Upper lobe of left lung (tissue), 6 donors: ENCODE measurements at regions not wholly inside any gene's neighbourhood (a gene's known extent, or its start where the extent isn't known, plus 50 kb on each side); places are given as distances from the start of the nearest gene placed in this dataset.
"Not testable (repeated sequence)": the region's sequence is repeated elsewhere in the genome, so short reads cannot be mapped to it uniquely, and the experiment has no call there.

Experiments
- ATAC-seq, 2 donors: fragments of 200-7000 bp; cut with Tn5 transposase; one replicate each; pipeline ENCODE4 v1.9.1; 2022; ENCODE audit warnings: mild to moderate bottlenecking in 2 of 2, moderate library complexity in 2 of 2; ENCODE audit not compliant: low FRiP score in 2 of 2
- DNase-seq, 2 donors: peaks; one replicate each; pipeline ENCODE4 v3.0.0-alpha.2; 2019 to 2020
- H3K27ac ChIP-seq, 4 donors: fragments of 200-600 bp; sonication (generic); one replicate each; pipeline ENCODE4 v1.5.1; 2016 to 2019
- H3K27me3 ChIP-seq, 4 donors: fragments of 200-600 bp; sonication (generic); one replicate each; pipeline ENCODE4 v1.5.1; 2017 to 2019
- H3K36me3 ChIP-seq, 4 donors: fragments of 200-600 bp; sonication (generic); one replicate each; pipeline ENCODE4 v1.5.1; 2016 to 2019
- H3K4me1 ChIP-seq, 4 donors: fragments of 200-600 bp; sonication (generic); one replicate each; pipeline ENCODE4 v1.5.1; 2018 to 2019
- H3K4me3 ChIP-seq, 4 donors: fragments of 200-600 bp; sonication (generic); one replicate each; pipeline ENCODE4 v1.5.1; 2017 to 2019; ENCODE audit warnings: mild to moderate bottlenecking in 2 of 4, moderate library complexity in 1 of 4
- H3K9me3 ChIP-seq, 4 donors: fragments of 200-600 bp; sonication (generic); one replicate each; pipeline ENCODE4 v1.5.1; 2018 to 2019
- EP300 ChIP-seq, 4 donors: sonication (generic); formaldehyde crosslinking; IDR thresholded peaks; one replicate each; pipeline ENCODE4 v1.5.1; 2017; ENCODE audit warnings: antibody characterized with exemption in 4 of 4, control low read depth in 2 of 4
- POLR2A ChIP-seq, 4 donors: fragments of 450-650 bp; IDR thresholded peaks; one replicate each; pipeline ENCODE4 v1.5.1; 2016 to 2017; ENCODE audit warnings: antibody characterized with exemption in 4 of 4, mild to moderate bottlenecking in 2 of 4
- POLR2AphosphoS5 ChIP-seq, 2 donors: sonication (generic); formaldehyde crosslinking; IDR thresholded peaks; one replicate each; pipeline ENCODE4 v1.5.1; 2017; ENCODE audit warnings: antibody characterized with exemption in 2 of 2
- WGBS, 2 donors: methylation state at CpG; one replicate each; pipeline ENCODE4 v1.1.5; 2017 to 2018; 5-methylcytosine and 5-hydroxymethylcytosine counted together
- TF ChIP-seq, protein P1 (sequence below), 6 experiments: fragments of 450-650 bp in 4 of 6; fragments of 200-600 bp in 2 of 6; sonication (generic) in 2 of 6; IDR thresholded peaks; one replicate each; pipeline ENCODE4 v1.5.1; 2016 to 2019; ENCODE audit warnings: antibody characterized with exemption in 6 of 6
- donor health status: DM: no; HTN: no; CAD: no; lungs with moderate emphysema.
- donor health status: DM: no; HTN: yes; CAD: no; lungs with severe emphysema.

DNA sequence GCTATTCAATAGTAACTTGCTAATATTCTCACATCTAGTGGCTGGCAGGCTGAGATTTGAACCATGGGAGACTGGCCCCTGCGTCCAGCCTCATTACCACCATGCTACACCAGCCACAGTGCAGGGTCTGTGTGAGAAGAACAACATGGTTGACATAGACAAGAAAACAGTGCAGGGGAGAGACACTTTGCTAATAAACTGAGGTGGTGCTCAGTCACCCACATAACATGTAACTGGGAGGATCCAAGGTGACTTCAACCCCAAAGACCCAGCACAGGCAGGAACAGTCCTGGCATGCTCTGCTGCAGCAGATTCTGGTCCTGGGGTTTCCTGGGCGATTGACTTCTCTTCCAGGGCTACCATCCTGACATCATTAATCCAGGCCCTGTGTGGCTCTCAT is 143.1 kb downstream of the CSNK2A3 start:
- Histone ChIP-seq H3K4me3 (no peak overlapping the region), H3K27ac (no peak overlapping the region), H3K36me3 (no peaks in the 10 kb centered on the region), H3K27me3 (no peaks in the 10 kb centered on the region), H3K4me1 (peaks cover 0 to 4% (median 0%) of the 10 kb centered on the region in 4 donors), H3K9me3 (no peaks in the 10 kb centered on the region)
- no peak for DNase-seq
- no peak for ATAC-seq
- WGBS, 2 donors: 96 to 100% methylated on average over 2 of the region's 2 CpGs
- no peak for TF ChIP-seq POLR2A (IDR thresholded peaks at IDR 0.05)
- TF ChIP-seq, protein P1, sequence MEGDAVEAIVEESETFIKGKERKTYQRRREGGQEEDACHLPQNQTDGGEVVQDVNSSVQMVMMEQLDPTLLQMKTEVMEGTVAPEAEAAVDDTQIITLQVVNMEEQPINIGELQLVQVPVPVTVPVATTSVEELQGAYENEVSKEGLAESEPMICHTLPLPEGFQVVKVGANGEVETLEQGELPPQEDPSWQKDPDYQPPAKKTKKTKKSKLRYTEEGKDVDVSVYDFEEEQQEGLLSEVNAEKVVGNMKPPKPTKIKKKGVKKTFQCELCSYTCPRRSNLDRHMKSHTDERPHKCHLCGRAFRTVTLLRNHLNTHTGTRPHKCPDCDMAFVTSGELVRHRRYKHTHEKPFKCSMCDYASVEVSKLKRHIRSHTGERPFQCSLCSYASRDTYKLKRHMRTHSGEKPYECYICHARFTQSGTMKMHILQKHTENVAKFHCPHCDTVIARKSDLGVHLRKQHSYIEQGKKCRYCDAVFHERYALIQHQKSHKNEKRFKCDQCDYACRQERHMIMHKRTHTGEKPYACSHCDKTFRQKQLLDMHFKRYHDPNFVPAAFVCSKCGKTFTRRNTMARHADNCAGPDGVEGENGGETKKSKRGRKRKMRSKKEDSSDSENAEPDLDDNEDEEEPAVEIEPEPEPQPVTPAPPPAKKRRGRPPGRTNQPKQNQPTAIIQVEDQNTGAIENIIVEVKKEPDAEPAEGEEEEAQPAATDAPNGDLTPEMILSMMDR (IDR thresholded peaks at IDR 0.05): no peak
- TF ChIP-seq EP300 (IDR thresholded peaks at IDR 0.05): no peak
- TF ChIP-seq POLR2AphosphoS5 (IDR thresholded peaks at IDR 0.05): no peak

DNA sequence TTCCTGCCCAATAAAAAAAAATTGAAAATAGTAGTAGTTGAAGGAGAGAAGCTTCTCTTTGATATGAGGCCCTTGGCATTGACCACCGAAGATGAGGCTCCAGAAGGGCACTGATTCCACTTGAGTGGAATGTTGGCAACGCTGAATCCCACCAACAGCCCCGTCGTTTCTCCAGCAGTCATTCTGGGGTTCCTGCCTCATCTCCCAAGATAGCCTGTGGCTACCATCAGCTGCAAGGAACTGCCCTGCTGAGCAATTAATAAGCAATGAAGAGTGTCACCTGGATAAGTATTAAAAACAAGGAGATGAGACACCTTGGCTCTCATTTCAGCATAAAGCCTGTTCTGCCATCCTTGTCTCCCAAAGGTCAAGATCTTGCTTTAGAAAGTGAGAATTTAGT is 144.1 kb downstream of the CSNK2A3 start:
- DNase-seq (no peak), ATAC-seq (no peak)
- Histone ChIP-seq H3K27me3 (no peaks in the 10 kb centered on the region), H3K4me3 (no peak overlapping the region), H3K36me3 (no peaks in the 10 kb centered on the region), H3K9me3 (no peaks in the 10 kb centered on the region), H3K27ac (no peak overlapping the region), H3K4me1 (peaks cover 0 to 4% (median 0%) of the 10 kb centered on the region in 4 donors)
- 89 to 94% methylated on average over 4 of the region's 4 CpGs for WGBS, 2 donors
- TF ChIP-seq, protein P1 (IDR thresholded peaks at IDR 0.05): no peak
- TF ChIP-seq POLR2AphosphoS5 (IDR thresholded peaks at IDR 0.05): no peak
- TF ChIP-seq POLR2A (IDR thresholded peaks at IDR 0.05): no peak

DNA sequence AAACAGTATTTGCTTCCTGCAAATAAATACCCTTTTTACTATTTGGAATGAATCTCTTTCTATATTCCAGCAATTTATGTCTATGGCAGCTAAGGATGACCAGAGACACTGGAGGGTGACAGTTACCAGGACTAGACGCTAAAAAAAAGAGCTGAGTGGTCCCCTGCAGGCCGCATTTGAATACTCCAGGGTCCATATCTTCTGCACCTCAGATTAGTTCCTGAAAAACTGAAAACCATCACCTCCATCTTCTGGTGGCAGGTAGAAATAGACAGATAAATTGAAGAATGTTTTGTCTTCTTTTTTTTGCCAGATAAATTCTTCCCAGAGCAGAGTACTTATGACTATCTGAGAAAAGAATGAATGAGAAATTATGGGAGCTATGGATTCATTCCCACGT is 145.6 kb downstream of the CSNK2A3 start:
- peaks cover 0 to 10% (median 6%) of the 10 kb centered on the region in 4 donors for H3K9me3 ChIP-seq
- WGBS, 2 donors: 84 to 87% methylated on average over 3 of the region's 3 CpGs
- ATAC-seq (no peak), DNase-seq (no peak)
- H3K4me3 ChIP-seq: no peak overlapping the region
- H3K36me3 ChIP-seq: no peaks in the 10 kb centered on the region
- H3K27me3 ChIP-seq: no peaks in the 10 kb centered on the region
- peaks cover 0 to 4% (median 0%) of the 10 kb centered on the region in 4 donors for H3K4me1 ChIP-seq
- no peak overlapping the region for H3K27ac ChIP-seq
- TF ChIP-seq, protein P1 (IDR thresholded peaks at IDR 0.05): no peak
- no peak for TF ChIP-seq POLR2AphosphoS5 (IDR thresholded peaks at IDR 0.05)
- no peak for TF ChIP-seq EP300 (IDR thresholded peaks at IDR 0.05)
- TF ChIP-seq POLR2A (IDR thresholded peaks at IDR 0.05): no peak

DNA sequence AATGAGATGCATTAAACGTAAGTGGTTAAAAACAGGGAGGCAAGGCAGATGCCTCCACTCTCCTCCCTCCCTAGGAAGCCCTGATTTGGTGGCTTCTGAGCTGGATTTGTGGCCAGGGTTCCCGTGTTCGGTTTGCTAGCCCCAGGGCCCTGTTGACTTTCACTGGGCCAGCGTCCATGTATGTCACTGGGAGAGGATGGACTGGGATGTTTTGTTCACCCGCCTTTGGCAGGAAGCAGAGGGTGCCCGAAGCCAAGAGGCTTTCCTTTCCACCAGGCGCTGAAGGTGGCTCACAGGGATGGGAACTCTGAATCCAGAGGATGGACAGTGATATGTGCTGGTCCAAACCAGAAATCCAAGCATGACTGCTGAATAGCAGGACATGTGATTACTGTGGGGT is 146.6 kb downstream of the CSNK2A3 start:
- no peak for TF ChIP-seq POLR2AphosphoS5 (IDR thresholded peaks at IDR 0.05)
- TF ChIP-seq, protein P1 (IDR thresholded peaks at IDR 0.05): no peak
- no peak for TF ChIP-seq EP300 (IDR thresholded peaks at IDR 0.05)
- TF ChIP-seq POLR2A (IDR thresholded peaks at IDR 0.05): no peak
- H3K4me1 ChIP-seq: no peaks in the 10 kb centered on the region
- no peaks in the 10 kb centered on the region for H3K27me3 ChIP-seq
- 81 to 91% methylated on average over 7 of the region's 7 CpGs for WGBS, 2 donors
- H3K27ac ChIP-seq: no peak overlapping the region
- DNase-seq: no peak
- H3K36me3 ChIP-seq: no peaks in the 10 kb centered on the region
- no peak overlapping the region for H3K4me3 ChIP-seq
- ATAC-seq: no peak
- peaks cover 0 to 11% (median 8%) of the 10 kb centered on the region in 4 donors for H3K9me3 ChIP-seq

DNA sequence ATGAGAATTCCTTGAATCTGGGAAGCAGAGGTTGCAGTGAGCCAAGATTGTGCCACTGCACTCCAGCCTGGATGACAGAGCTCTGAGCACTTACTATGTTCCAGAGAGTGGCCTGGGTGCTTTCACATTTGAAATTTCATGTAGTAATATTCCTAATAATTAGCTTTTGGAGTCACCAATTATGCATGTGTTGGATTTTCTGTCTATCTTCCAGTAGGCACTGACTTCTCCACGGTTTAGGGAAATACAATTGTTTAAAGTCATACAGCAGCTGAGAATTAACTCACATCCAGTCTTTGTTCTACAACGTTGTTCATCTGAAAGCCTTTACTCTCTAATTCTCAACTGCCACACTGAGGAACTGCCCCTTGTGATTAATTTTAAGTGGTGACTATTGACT is 150.2 kb downstream of the CSNK2A3 start:
- no peak overlapping the region for H3K4me3 ChIP-seq
- H3K9me3 ChIP-seq: peaks cover 0 to 11% (median 8%) of the 10 kb centered on the region in 4 donors
- DNase-seq (no peak), ATAC-seq (no peak)
- H3K27ac ChIP-seq: no peak overlapping the region
- no peaks in the 10 kb centered on the region for H3K36me3 ChIP-seq
- no peaks in the 10 kb centered on the region for H3K27me3 ChIP-seq
- H3K4me1 ChIP-seq: no peaks in the 10 kb centered on the region
- TF ChIP-seq EP300 (IDR thresholded peaks at IDR 0.05) (no peak), POLR2AphosphoS5 (IDR thresholded peaks at IDR 0.05) (no peak), POLR2A (IDR thresholded peaks at IDR 0.05) (no peak)
- TF ChIP-seq, protein P1 (IDR thresholded peaks at IDR 0.05): no peak
- 75% methylated on average over 2 of the region's 2 CpGs for WGBS, 2 donors

DNA sequence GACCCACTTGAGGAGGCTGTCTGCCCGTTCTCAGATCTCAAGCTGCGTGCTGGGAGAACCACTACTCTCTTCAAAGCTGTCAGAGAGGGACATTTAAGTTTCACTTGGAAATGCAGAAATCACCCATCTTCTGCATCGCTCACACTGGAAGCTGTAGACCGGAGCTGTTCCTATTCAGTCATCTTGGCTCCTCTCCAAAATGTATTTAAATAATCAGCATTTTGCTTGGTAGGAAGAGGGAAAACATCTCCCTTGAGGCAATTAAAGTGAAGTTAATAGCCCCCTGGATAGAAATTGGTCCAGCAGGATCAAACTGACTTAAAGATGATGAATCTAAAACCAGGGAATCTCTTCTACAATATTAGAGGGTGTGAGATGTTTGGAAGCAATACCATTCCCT is 151.7 kb downstream of the CSNK2A3 start:
- not testable (repeated sequence) for H3K27me3 ChIP-seq, ATAC-seq, H3K27ac ChIP-seq, H3K4me3 ChIP-seq, H3K36me3 ChIP-seq, H3K4me1 ChIP-seq, DNase-seq
- 78 to 81% methylated on average over 4 of the region's 4 CpGs for WGBS, 2 donors
- peaks cover 0 to 11% (median 8%) of the 10 kb centered on the region in 4 donors for H3K9me3 ChIP-seq
